NCI-H1105 (cell line): ENCODE measurements at regions not wholly inside any gene's neighbourhood (a gene's known extent, or its start where the extent isn't known, plus 50 kb on each side); places are given as distances from the start of the nearest gene placed in this dataset.

Experiments used
- DNase-seq: peaks from one replicate; lab custom pipeline; 2025; lab: John Stamatoyannopoulos, UW

DNA sequence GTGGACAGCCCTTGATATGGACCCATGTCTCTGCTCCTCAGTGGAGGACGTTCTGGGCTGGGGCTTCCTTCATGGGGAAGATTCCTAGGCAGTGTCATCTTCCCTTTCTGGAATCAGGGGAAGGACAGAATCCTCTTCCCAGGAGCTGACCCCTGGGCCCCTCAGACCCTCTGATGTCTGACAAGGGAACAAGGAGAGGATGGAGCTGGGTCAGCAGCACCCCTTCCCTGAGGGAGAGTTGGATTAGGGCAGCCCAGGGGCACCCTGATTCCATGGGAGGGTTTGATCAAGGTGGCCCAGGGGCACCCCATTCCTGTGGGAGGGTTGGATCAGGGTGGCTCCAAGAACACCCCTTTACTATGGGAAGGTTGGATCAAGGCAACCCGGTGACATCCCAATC lies 86.5 kb downstream of the ACKR3 start:
- no peak for DNase-seq

- no peak for DNase-seq
These were observed 87.1 kb downstream of the ACKR3 start for GRCh38 chr2:236656721-236657120.

DNA sequence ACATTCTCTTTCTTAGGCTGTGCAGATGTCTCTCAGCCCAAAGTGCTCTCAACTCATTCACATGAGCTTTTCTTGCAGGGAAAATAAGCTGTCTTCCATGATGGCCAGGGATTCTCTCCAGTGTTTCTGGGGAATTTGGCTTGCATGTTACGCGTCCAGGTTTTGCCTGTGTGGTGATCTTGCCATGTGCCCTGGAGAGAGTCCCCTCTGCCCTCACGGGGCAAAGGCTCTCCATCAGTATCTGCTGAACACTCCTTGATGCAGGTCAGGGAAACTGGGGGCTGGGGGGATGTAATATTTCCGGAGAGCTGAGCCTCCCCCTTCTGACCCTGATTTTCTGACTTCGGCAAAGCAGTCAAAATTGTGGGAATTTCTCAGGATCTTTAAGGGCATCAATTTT lies 87.6 kb downstream of the ACKR3 start:
- DNase-seq: no peak

DNA sequence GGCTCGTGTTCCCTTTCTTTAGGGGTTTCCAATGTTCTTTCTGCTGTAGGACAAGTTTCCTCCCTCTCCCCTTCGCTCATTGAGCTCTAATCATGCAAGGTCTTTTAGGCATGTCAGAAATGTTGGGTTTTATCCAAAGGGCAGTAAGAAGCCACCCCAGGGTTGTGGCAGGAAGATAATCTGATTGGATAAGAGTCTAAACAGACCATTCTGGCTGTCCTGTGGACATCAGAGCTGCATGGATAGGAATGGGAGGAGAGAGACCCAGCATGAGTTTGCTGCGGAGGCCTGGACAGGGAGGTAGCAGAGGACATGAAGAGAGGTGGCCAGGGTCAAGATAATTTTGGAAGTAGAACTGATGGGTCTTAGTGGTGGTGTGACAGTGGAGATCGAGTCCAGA lies 88.2 kb downstream of the ACKR3 start:
- no peak for DNase-seq

- DNase-seq: no peak
These were observed 89.5 kb downstream of the ACKR3 start for GRCh38 chr2:236658974-236659757.

DNA sequence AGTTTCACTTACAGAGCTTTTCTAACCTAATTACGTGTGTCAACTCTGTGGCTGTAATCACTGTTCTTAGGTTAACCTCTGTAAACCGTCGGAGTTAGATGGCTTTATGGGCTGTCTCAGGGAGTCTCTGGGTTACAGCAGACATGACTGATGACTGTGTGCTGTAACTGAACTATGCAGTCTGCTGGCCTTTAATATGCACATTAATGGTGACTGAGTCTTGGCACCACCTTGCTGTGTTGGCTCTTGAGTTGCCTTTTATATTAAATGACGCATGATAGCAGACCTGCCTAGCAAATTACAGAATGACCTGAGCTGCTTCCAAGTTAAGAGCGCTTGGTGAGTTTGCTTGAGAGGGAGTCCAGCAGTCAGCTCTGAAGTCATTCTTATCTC lies 90.1 kb downstream of the ACKR3 start:
- peak; percentile 41 for DNase-seq

GRCh38 chr2:236661061-236661761 lies 91.6 kb downstream of the ACKR3 start:
- DNase-seq: no peak

- DNase-seq: no peak
These were observed 92.1 kb downstream of the ACKR3 start for GRCh38 chr2:236661762-236662110.

- no peak for DNase-seq
These were observed 92.9 kb downstream of the ACKR3 start for GRCh38 chr2:236662231-236663185.

DNA sequence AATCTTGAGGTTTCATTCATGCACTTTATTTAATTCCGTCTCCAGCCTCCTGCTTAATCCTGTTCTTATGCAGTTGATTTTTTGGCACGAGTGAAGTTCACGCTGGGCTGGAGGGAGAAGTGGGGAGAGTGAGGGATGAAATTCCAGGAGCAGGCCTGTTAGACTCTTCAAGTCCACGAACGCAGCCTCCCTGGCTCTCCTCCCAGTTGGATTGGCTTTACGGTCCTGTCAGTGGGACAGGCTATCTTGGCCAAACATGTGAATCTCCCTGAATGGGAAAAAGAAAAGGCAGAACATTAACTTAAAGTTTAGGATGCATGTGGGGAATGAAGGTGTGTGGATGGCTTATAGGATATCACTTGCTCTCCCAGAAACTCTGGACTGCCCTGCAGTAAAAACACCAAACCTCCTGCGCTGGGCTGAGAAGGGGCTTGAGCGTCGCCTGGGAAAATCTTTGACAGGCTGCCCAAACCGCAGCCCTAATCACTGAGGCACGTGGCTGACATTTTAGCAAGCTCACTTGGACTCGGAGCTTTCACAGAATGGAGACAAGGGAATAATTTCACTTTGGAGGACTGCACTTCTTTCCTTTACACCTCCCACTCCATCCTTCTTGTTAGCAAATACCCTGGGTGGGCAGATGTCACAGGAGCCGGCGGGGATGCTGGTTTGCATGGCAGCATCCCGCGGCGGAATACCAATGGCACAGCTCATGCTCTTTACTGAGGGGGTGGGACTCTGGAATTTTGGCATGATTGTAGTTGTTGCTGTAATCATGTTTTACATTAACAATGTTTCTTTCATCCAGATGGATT lies 93.9 kb downstream of the ACKR3 start:
- DNase-seq: no peak

DNA sequence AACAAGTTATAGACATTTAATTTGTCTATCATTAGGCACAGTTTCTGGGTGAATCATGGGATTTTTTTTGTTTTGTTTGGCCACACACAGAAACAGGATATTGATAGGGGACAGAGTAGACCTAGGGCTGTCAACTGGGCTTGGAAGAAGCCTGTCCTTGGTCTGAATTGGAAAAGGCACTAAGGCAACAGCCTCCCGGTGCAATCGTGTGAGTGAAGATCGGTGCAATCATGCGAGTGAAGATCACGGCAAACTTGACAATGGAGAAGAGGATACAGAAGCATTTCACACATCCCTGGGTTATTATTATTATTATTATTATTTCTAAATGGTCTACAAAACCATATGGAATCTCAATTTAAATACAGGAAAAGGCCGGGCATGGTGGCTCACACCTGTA lies 94.5 kb downstream of the ACKR3 start:
- DNase-seq: no peak

GRCh38 chr2:236665101-236665500 lies 95.5 kb downstream of the ACKR3 start:
- no peak for DNase-seq

DNA sequence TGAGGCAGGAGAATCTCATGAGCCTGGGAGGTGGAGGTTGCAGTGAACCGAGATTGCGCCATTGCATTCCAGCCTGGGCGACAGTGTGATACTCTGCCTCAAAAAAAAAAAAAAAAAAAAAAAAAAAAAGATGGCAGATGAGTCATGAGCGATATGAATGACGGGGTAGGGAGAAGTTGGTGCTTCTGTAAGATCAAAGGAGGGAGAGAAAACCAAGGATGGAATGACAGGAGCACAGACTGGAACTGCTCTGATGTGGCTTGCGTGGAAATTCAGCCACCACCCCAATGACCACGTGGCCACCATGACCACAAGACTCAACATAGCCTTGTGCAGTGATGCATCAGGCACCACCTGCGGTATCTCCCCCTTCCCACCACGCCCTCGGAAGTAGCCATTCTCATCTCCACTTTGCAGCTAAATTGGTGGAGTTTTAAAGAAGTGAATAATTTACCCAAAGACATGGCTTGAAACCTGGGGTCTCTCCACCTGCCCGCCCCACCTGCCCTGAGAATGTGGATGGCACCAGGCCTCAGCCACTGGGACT lies 96.0 kb downstream of the ACKR3 start:
- DNase-seq: no peak

- no peak for DNase-seq
These were observed 97.1 kb downstream of the ACKR3 start for GRCh38 chr2:236666646-236667204.

GRCh38 chr2:236667526-236667925 lies 97.9 kb downstream of the ACKR3 start:
- DNase-seq: no peak

GRCh38 chr2:236668531-236668969 lies 98.9 kb downstream of the ACKR3 start:
- DNase-seq: no peak

DNA sequence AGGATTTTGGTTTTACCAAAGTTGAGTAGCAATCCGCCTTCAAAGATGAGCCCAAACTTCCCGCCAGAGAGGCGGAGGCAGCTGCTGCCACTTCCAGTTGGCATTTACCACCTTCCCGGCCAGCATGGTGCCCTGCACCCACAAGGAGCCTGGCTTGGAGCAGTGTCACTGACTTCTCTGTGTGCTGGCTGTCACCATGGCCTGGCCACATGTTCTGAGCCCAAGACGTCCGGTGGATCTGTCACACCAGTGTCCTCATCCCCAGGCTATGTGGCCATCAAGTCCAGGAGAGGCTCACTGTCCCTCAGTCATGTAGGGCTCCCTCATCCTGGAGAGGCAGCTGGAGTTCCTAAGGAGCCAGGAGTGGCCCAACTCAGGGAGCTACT lies 100.6 kb downstream of the ACKR3 start:
- no peak for DNase-seq

GRCh38 chr2:236671896-236672562 lies 102.4 kb downstream of the ACKR3 start:
- DNase-seq: no peak

- no peak for DNase-seq
These were observed 103.0 kb downstream of the ACKR3 start for GRCh38 chr2:236672606-236673005.

DNA sequence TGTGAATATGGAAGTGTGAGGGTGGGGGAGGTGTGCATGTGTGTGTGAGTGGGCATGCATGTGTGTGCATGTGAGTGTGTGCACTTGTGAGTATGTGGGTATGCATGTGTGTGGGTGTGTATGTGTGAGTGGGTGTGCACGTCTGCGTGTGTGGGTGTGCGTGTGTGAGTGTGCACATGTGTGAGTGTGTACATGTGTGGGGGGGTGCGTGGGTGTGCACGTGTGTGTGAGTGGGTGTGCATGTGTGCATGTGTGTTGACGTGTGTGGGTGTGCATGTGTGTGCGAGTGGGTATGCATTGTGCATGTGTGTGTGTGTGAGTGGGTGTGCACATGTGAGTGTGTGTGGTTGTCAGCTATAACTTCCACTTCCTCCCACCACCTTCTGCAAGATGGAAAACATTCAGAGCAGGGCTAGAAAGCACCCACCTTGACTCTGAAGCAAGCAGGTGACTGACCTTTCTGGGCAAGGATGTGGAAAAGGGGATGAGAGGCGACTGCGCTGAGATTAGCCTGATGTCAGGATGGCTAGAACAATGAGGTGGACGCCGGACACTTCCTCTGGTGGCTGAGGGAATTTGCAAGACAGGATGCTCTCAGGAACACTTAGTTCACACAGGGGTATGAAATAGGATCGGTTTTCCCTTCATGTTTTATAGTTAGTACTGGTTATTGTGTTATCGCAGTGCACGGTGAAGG lies 103.6 kb downstream of the ACKR3 start:
- DNase-seq: no peak
